CD4-positive, CD25-positive, alpha-beta regulatory T cell (primary cell): ENCODE measurements at regions not wholly inside any gene's neighbourhood (a gene's known extent, or its start where the extent isn't known, plus 50 kb on each side); places are given as distances from the start of the nearest gene placed in this dataset.

Experiments used
- ATAC-seq, 2 donors: fragments of 150-1000 bp; cut with Tn5 transposase; one replicate each; pipeline ENCODE4 v1.10.0; 2021; ENCODE audit warnings: low read depth in 2 of 2, moderate number of reproducible peaks in 2 of 2, moderate library complexity in 1 of 2
- DNase-seq, 3 donors: peaks; one replicate each; pipeline versions ENCODE4 v3.0.0 to v3.0.0-alpha.2; 2012 to 2022; ENCODE audit warnings: mixed read lengths in 1 of 3
- H3K27ac ChIP-seq: one replicate; pipeline ENCODE4 v1.7.0; 2013; ENCODE audit warnings: mild to moderate bottlenecking, low read length; ENCODE audit not compliant: insufficient read depth, poor library complexity, severe bottlenecking
- H3K27me3 ChIP-seq: one replicate; pipeline ENCODE4 v1.7.0; 2013; ENCODE audit warnings: low read length; ENCODE audit not compliant: control insufficient read depth, insufficient read depth
- H3K36me3 ChIP-seq: one replicate; pipeline ENCODE4 v1.7.0; 2013; ENCODE audit warnings: mild to moderate bottlenecking, low read length, moderate library complexity; ENCODE audit not compliant: control insufficient read depth, insufficient read depth
- H3K4me1 ChIP-seq: 2 replicates; pipeline ENCODE4 v1.7.0; 2013; ENCODE audit warnings: mild to moderate bottlenecking, low read length; ENCODE audit not compliant: insufficient read depth, control insufficient read depth, poor library complexity, severe bottlenecking
- H3K4me3 ChIP-seq: one replicate; pipeline ENCODE4 v1.7.0; 2013; ENCODE audit warnings: low read depth, mild to moderate bottlenecking, low read length, moderate library complexity
- H3K9me3 ChIP-seq, 2 experiments: 1 replicate in 1 of 2; 2 replicates in 1 of 2; pipeline ENCODE4 v1.7.0; 2013; ENCODE audit warnings: low read length in 2 of 2, mild to moderate bottlenecking in 1 of 2, moderate library complexity in 1 of 2; ENCODE audit not compliant: control insufficient read depth in 2 of 2
- H3K27ac Mint-ChIP-seq, 3 donors: one replicate each; pipeline ENCODE4 v1.8.0; 2020 to 2022; ENCODE audit warnings: mild to moderate bottlenecking in 3 of 3, mixed read lengths in 3 of 3, moderate library complexity in 2 of 3
- H3K27me3 Mint-ChIP-seq: one replicate; pipeline ENCODE4 v1.8.0; 2022; ENCODE audit warnings: mild to moderate bottlenecking, mixed read lengths
- H3K36me3 Mint-ChIP-seq: one replicate; pipeline ENCODE4 v1.8.0; 2020; ENCODE audit warnings: mixed read lengths
- H3K4me1 Mint-ChIP-seq, 4 donors: one replicate each; pipeline ENCODE4 v1.8.0; 2020 to 2022; ENCODE audit warnings: mixed read lengths in 4 of 4, mild to moderate bottlenecking in 1 of 4
- H3K4me3 Mint-ChIP-seq, 4 donors: one replicate each; pipeline ENCODE4 v1.8.0; 2020 to 2022; ENCODE audit warnings: mild to moderate bottlenecking in 4 of 4, mixed read lengths in 4 of 4, moderate library complexity in 3 of 4
- H3K9me3 Mint-ChIP-seq, 7 donors: one replicate each; pipeline ENCODE4 v1.8.0; 2020 to 2022; ENCODE audit warnings: mixed read lengths in 7 of 7, mild to moderate bottlenecking in 3 of 7, moderate library complexity in 2 of 7

GRCh38 chr18:40570615-40571014 is 1384.4 kb upstream of the PIK3C3 start:
- H3K27ac Mint-ChIP-seq: no peak overlapping the region
- ATAC-seq: no peak
- H3K4me1 Mint-ChIP-seq: no peaks in the 10 kb centered on the region

GRCh38 chr18:40569605-40570004 is 1385.4 kb upstream of the PIK3C3 start:
- Histone ChIP-seq H3K27me3 (no peaks in the 10 kb centered on the region), H3K36me3 (no peaks in the 10 kb centered on the region), H3K4me3 (no peak overlapping the region), H3K27ac (no peak overlapping the region), H3K9me3 (peaks cover 0 to 2% of the 10 kb centered on the region in 2 experiments), H3K4me1 (no peaks in the 10 kb centered on the region)
- no peak for ATAC-seq
- no peaks in the 10 kb centered on the region for H3K27me3 Mint-ChIP-seq
- H3K4me1 Mint-ChIP-seq: no peaks in the 10 kb centered on the region
- no peak for DNase-seq
- no peak overlapping the region for H3K27ac Mint-ChIP-seq
- peaks cover 3 to 22% (median 7%) of the 10 kb centered on the region in 7 donors for H3K9me3 Mint-ChIP-seq
- H3K36me3 Mint-ChIP-seq: no peaks in the 10 kb centered on the region
- H3K4me3 Mint-ChIP-seq: no peak overlapping the region

More at GRCh38 chr18:40570615-40571014, 1384.4 kb upstream of the PIK3C3 start:
- peaks cover 3 to 19% (median 7%) of the 10 kb centered on the region in 7 donors for H3K9me3 Mint-ChIP-seq
- Histone ChIP-seq H3K36me3 (no peaks in the 10 kb centered on the region), H3K27ac (no peak overlapping the region), H3K27me3 (no peaks in the 10 kb centered on the region), H3K4me1 (no peaks in the 10 kb centered on the region), H3K4me3 (no peak overlapping the region), H3K9me3 (peaks cover 0 to 2% of the 10 kb centered on the region in 2 experiments)
- H3K36me3 Mint-ChIP-seq: no peaks in the 10 kb centered on the region
- H3K27me3 Mint-ChIP-seq: no peaks in the 10 kb centered on the region
- H3K4me3 Mint-ChIP-seq: no peak overlapping the region
- no peak for DNase-seq

GRCh38 chr18:40566510-40566844 is 1388.6 kb upstream of the PIK3C3 start:
- peaks cover 0 to 30% (median 2%) of the 10 kb centered on the region in 7 donors for H3K9me3 Mint-ChIP-seq
- peaks cover 0 to 4% of the 10 kb centered on the region in 2 experiments for H3K9me3 ChIP-seq
- H3K36me3 ChIP-seq: no peaks in the 10 kb centered on the region
- no peaks in the 10 kb centered on the region for H3K4me1 Mint-ChIP-seq
- DNase-seq (no peak), ATAC-seq (no peak)
- H3K27ac Mint-ChIP-seq: no peak overlapping the region
- H3K4me1 ChIP-seq: no peaks in the 10 kb centered on the region
- H3K4me3 ChIP-seq: no peak overlapping the region
- H3K4me3 Mint-ChIP-seq: no peak overlapping the region
- no peaks in the 10 kb centered on the region for H3K27me3 ChIP-seq
- no peak overlapping the region for H3K27ac ChIP-seq
- H3K36me3 Mint-ChIP-seq: no peaks in the 10 kb centered on the region
- no peaks in the 10 kb centered on the region for H3K27me3 Mint-ChIP-seq

DNA sequence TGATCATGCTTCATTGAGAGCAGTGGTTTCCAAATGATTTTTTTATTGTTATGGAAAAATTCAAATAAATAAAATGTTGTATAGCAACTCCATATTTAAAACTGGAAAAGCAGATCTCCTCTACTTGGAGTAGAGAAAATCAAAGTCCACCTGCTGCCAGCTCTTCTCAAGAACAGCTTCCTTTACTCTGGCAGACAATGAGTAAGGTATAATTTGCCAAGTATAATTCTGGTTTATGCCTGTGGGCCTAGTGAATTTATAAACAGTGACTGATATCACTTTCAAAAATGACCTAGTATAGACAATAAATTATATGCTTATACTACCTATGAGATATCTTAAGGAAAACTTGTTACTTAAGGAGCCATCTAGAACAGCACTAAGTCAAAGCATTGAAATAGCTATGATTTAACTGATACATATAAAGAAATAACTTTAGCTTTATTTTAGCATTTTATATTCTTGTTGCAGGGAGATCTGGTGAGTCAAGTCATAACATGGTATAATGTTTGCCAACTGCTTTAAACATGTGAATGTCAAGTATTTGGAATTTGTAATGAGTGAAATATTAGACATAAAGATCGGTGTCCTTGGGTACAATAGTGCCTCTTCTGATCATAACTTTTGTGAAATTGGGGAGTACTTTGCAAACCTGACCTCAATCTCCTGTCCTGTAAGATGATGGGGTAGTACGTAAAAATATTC is 1389.1 kb upstream of the PIK3C3 start:
- Mint-ChIP-seq H3K36me3 (no peaks in the 10 kb centered on the region), H3K4me3 (no peak overlapping the region), H3K9me3 (peaks cover 0 to 27% (median 2%) of the 10 kb centered on the region in 7 donors), H3K4me1 (no peaks in the 10 kb centered on the region), H3K27me3 (no peaks in the 10 kb centered on the region), H3K27ac (no peak overlapping the region)
- Histone ChIP-seq H3K36me3 (no peaks in the 10 kb centered on the region), H3K27me3 (no peaks in the 10 kb centered on the region), H3K27ac (no peak overlapping the region), H3K4me1 (no peaks in the 10 kb centered on the region), H3K9me3 (peaks cover 0 to 4% of the 10 kb centered on the region in 2 experiments), H3K4me3 (no peak overlapping the region)
- ATAC-seq (no peak), DNase-seq (no peak)

- H3K4me1 ChIP-seq: no peaks in the 10 kb centered on the region
- Mint-ChIP-seq H3K4me3 (no peak overlapping the region), H3K4me1 (no peaks in the 10 kb centered on the region), H3K27ac (no peak overlapping the region), H3K9me3 (peaks cover 2 to 19% (median 8%) of the 10 kb centered on the region in 7 donors), H3K36me3 (no peaks in the 10 kb centered on the region), H3K27me3 (no peaks in the 10 kb centered on the region)
- no peak for ATAC-seq
- H3K9me3 ChIP-seq: peaks cover 0 to 2% of the 10 kb centered on the region in 2 experiments
- H3K4me3 ChIP-seq: no peak overlapping the region
- no peak for DNase-seq
- H3K36me3 ChIP-seq: no peaks in the 10 kb centered on the region
- H3K27ac ChIP-seq: no peak overlapping the region
- H3K27me3 ChIP-seq: no peaks in the 10 kb centered on the region
These were observed 1395.5 kb upstream of the PIK3C3 start for GRCh38 chr18:40559556-40559955.

DNA sequence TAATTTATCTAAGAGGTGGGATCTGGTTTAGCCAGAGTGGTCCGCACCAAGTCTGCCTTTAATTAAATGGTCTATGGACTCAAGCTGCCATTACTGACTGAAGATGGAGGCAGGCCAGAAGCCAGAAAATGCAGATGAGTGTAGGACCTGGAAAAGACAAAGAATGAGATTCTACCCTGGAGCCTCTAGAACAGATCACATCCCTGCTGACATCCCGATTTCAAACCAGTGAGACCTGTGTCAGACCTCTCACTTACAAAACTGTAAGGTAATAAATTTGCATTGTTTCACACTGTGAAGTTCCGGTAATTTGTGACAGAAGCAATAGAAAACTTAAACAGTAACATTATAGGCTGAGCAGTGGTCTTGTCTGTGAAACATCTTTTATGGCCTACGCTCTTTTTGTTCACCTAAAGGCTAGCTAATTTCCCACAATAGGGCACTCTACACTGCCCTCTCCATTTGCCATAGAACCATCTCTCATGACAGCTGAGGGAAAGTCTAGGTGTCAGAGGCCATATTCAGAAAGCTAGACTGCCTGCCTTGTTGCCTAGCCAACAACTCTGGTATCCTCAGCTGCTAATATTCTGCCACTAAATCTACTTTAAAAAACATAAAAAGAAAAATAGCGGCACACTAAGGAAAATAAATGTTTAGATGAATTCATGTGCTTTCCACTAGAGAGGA is 1396.2 kb upstream of the PIK3C3 start:
- Histone ChIP-seq H3K36me3 (no peaks in the 10 kb centered on the region), H3K4me1 (no peaks in the 10 kb centered on the region), H3K27me3 (no peaks in the 10 kb centered on the region), H3K9me3 (peaks cover 0 to 2% of the 10 kb centered on the region in 2 experiments), H3K4me3 (no peak overlapping the region), H3K27ac (no peak overlapping the region)
- H3K4me3 Mint-ChIP-seq: no peak overlapping the region
- no peak overlapping the region for H3K27ac Mint-ChIP-seq
- DNase-seq (no peak), ATAC-seq (no peak)
- H3K36me3 Mint-ChIP-seq: no peaks in the 10 kb centered on the region
- H3K27me3 Mint-ChIP-seq: no peaks in the 10 kb centered on the region
- no peaks in the 10 kb centered on the region for H3K4me1 Mint-ChIP-seq
- H3K9me3 Mint-ChIP-seq: peaks cover 3 to 21% (median 8%) of the 10 kb centered on the region in 7 donors

DNA sequence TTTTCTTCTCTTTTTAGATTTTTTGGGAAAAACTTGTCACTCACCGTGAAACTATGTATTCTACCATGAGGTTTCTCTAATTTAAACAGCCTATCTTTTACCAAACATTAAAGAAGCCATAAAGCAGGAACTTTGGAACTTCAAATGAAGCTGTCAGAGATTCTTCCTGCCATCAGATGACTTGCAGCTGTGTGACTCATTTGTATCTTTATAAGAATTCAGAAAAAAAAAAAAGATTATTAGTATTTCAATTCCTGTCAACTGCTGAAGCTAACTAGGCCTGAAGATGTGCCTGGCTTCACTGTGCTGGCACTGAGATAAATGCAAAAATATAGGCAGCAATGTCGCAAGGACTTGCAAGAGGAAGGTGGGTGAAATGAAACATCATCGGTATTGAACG is 1399.1 kb upstream of the PIK3C3 start:
- no peak overlapping the region for H3K27ac Mint-ChIP-seq
- no peaks in the 10 kb centered on the region for H3K36me3 Mint-ChIP-seq
- Histone ChIP-seq H3K4me1 (no peaks in the 10 kb centered on the region), H3K36me3 (no peaks in the 10 kb centered on the region), H3K27me3 (no peaks in the 10 kb centered on the region), H3K9me3 (no peaks in the 10 kb centered on the region), H3K4me3 (no peak overlapping the region), H3K27ac (no peak overlapping the region)
- DNase-seq (no peak), ATAC-seq (no peak)
- peaks cover 2 to 23% (median 11%) of the 10 kb centered on the region in 7 donors for H3K9me3 Mint-ChIP-seq
- no peaks in the 10 kb centered on the region for H3K27me3 Mint-ChIP-seq
- no peaks in the 10 kb centered on the region for H3K4me1 Mint-ChIP-seq
- H3K4me3 Mint-ChIP-seq: no peak overlapping the region

DNA sequence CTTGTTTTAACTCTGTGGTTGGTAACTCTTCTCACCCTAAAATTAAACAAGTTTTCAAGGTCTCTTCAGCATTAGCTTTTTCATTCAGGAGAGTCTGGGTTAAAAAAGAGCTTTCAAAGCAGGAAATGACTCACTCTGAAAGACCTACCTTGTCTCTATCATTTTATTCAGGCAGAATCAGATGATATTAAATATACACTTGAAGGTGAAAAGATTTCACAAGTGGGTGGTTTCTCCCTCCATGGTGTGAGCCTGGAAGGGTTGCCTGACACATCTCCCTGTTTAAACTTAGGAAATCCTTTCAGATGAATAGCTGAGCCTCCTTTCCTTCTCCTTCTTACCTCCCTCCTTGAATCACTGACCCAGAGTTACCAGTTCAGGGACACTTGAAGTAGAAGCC is 1402.0 kb upstream of the PIK3C3 start:
- no peaks in the 10 kb centered on the region for H3K36me3 Mint-ChIP-seq
- H3K27me3 Mint-ChIP-seq: no peaks in the 10 kb centered on the region
- no peaks in the 10 kb centered on the region for H3K27me3 ChIP-seq
- H3K9me3 Mint-ChIP-seq: peaks cover 0 to 29% (median 10%) of the 10 kb centered on the region in 7 donors
- no peaks in the 10 kb centered on the region for H3K4me1 Mint-ChIP-seq
- no peaks in the 10 kb centered on the region for H3K4me1 ChIP-seq
- ATAC-seq (no peak), DNase-seq (no peak)
- H3K4me3 Mint-ChIP-seq: no peak overlapping the region
- no peak overlapping the region for H3K27ac ChIP-seq
- peaks cover 0 to 2% of the 10 kb centered on the region in 2 experiments for H3K9me3 ChIP-seq
- H3K27ac Mint-ChIP-seq: no peak overlapping the region
- no peaks in the 10 kb centered on the region for H3K36me3 ChIP-seq
- no peak overlapping the region for H3K4me3 ChIP-seq
